IPS-18a (cell line): ENCODE measurements at regions not wholly inside any gene's neighbourhood (a gene's known extent, or its start where the extent isn't known, plus 50 kb on each side); places are given as distances from the start of the nearest gene placed in this dataset.

Experiments
- H3K27ac ChIP-seq: one replicate; pipeline ENCODE4 v1.5.1; 2013; ENCODE audit warnings: low read length
- H3K27me3 ChIP-seq: one replicate; pipeline ENCODE4 v1.6.1; 2013; ENCODE audit warnings: mild to moderate bottlenecking, low read length; ENCODE audit not compliant: control insufficient read depth, insufficient read depth
- H3K36me3 ChIP-seq: one replicate; pipeline ENCODE4 v1.6.1; 2013; ENCODE audit warnings: low read depth, low read length; ENCODE audit not compliant: control insufficient read depth
- H3K4me1 ChIP-seq: one replicate; pipeline ENCODE4 v1.6.1; 2013; ENCODE audit warnings: low read depth, low read length; ENCODE audit not compliant: control insufficient read depth
- H3K4me3 ChIP-seq: one replicate; pipeline ENCODE4 v1.5.1; 2013; ENCODE audit warnings: low read length
- H3K9ac ChIP-seq: one replicate; pipeline ENCODE4 v1.6.1; 2013; ENCODE audit warnings: mild to moderate bottlenecking, low read length, moderate library complexity
- H3K9me3 ChIP-seq: one replicate; pipeline ENCODE4 v1.6.1; 2013; ENCODE audit warnings: low read depth, low read length; ENCODE audit not compliant: control insufficient read depth

GRCh38 chr12:126726481-126727217, 1540.3 kb upstream of the TMEM132C start:
- no peak overlapping the region for H3K9ac ChIP-seq
- peaks cover 19% of the 10 kb centered on the region for H3K9me3 ChIP-seq
- peaks cover 40% of the 10 kb centered on the region for H3K27me3 ChIP-seq
- peak overlapping the region; percentile 51 for H3K4me3 ChIP-seq
- no peak overlapping the region for H3K27ac ChIP-seq
- H3K4me1 ChIP-seq = no peaks in the 10 kb centered on the region
- no peaks in the 10 kb centered on the region for H3K36me3 ChIP-seq

- no peaks in the 10 kb centered on the region for H3K36me3 ChIP-seq
- peaks cover 13% of the 10 kb centered on the region for H3K9me3 ChIP-seq
- no peak overlapping the region for H3K27ac ChIP-seq
- no peak overlapping the region for H3K9ac ChIP-seq
- H3K4me3 ChIP-seq = peak overlapping the region; percentile 51
- no peaks in the 10 kb centered on the region for H3K4me1 ChIP-seq
- peaks cover 40% of the 10 kb centered on the region for H3K27me3 ChIP-seq
Observed at GRCh38 chr12:126727218-126728075, 1539.5 kb upstream of the TMEM132C start.

- H3K27me3 ChIP-seq = no peaks in the 10 kb centered on the region
- peaks cover 13% of the 10 kb centered on the region for H3K9me3 ChIP-seq
- no peak overlapping the region for H3K27ac ChIP-seq
- H3K9ac ChIP-seq = no peak overlapping the region
- H3K4me1 ChIP-seq = no peaks in the 10 kb centered on the region
- H3K36me3 ChIP-seq = no peaks in the 10 kb centered on the region
- no peak overlapping the region for H3K4me3 ChIP-seq
Observed at GRCh38 chr12:126734296-126734695, 1532.7 kb upstream of the TMEM132C start.

- Histone ChIP-seq H3K9ac (no peak overlapping the region), H3K9me3 (peaks cover 16% of the 10 kb centered on the region), H3K4me1 (no peaks in the 10 kb centered on the region), H3K4me3 (no peak overlapping the region), H3K27ac (no peak overlapping the region), H3K36me3 (no peaks in the 10 kb centered on the region), H3K27me3 (no peaks in the 10 kb centered on the region)
Observed at GRCh38 chr12:126734710-126735109, 1532.3 kb upstream of the TMEM132C start.

- no peaks in the 10 kb centered on the region for H3K36me3 ChIP-seq
- no peak overlapping the region for H3K9ac ChIP-seq
- peaks cover 38% of the 10 kb centered on the region for H3K9me3 ChIP-seq
- H3K4me1 ChIP-seq = no peaks in the 10 kb centered on the region
- H3K27ac ChIP-seq = no peak overlapping the region
- H3K4me3 ChIP-seq = no peak overlapping the region
- no peaks in the 10 kb centered on the region for H3K27me3 ChIP-seq
Observed at GRCh38 chr12:126741536-126742240, 1525.3 kb upstream of the TMEM132C start.

GRCh38 chr12:126742241-126742641, 1524.7 kb upstream of the TMEM132C start:
- peaks cover 38% of the 10 kb centered on the region for H3K9me3 ChIP-seq
- H3K4me3 ChIP-seq = no peak overlapping the region
- H3K27me3 ChIP-seq = no peaks in the 10 kb centered on the region
- no peaks in the 10 kb centered on the region for H3K4me1 ChIP-seq
- H3K9ac ChIP-seq = no peak overlapping the region
- no peak overlapping the region for H3K27ac ChIP-seq
- H3K36me3 ChIP-seq = no peaks in the 10 kb centered on the region

- H3K36me3 ChIP-seq = no peaks in the 10 kb centered on the region
- H3K9me3 ChIP-seq = peaks cover 22% of the 10 kb centered on the region
- H3K27ac ChIP-seq = no peak overlapping the region
- no peaks in the 10 kb centered on the region for H3K27me3 ChIP-seq
- H3K4me1 ChIP-seq = no peaks in the 10 kb centered on the region
- H3K9ac ChIP-seq = no peak overlapping the region
- no peak overlapping the region for H3K4me3 ChIP-seq
Observed at GRCh38 chr12:126747530-126748149, 1519.3 kb upstream of the TMEM132C start.

- no peak overlapping the region for H3K4me3 ChIP-seq
- no peaks in the 10 kb centered on the region for H3K36me3 ChIP-seq
- H3K4me1 ChIP-seq = no peaks in the 10 kb centered on the region
- no peak overlapping the region for H3K9ac ChIP-seq
- no peak overlapping the region for H3K27ac ChIP-seq
- no peaks in the 10 kb centered on the region for H3K27me3 ChIP-seq
- peaks cover 24% of the 10 kb centered on the region for H3K9me3 ChIP-seq
Observed at GRCh38 chr12:126752021-126752420, 1514.9 kb upstream of the TMEM132C start.

- Histone ChIP-seq H3K4me1 (no peaks in the 10 kb centered on the region), H3K27ac (no peak overlapping the region), H3K4me3 (no peak overlapping the region), H3K9me3 (peaks cover 32% of the 10 kb centered on the region), H3K36me3 (no peaks in the 10 kb centered on the region), H3K9ac (no peak overlapping the region), H3K27me3 (no peaks in the 10 kb centered on the region)
Observed at GRCh38 chr12:126757326-126757725, 1509.6 kb upstream of the TMEM132C start.

- Histone ChIP-seq H3K4me3 (no peak overlapping the region), H3K9me3 (peaks cover 43% of the 10 kb centered on the region), H3K27me3 (no peaks in the 10 kb centered on the region), H3K27ac (no peak overlapping the region), H3K36me3 (no peaks in the 10 kb centered on the region), H3K4me1 (no peaks in the 10 kb centered on the region), H3K9ac (no peak overlapping the region)
Observed at GRCh38 chr12:126760092-126760491, 1506.9 kb upstream of the TMEM132C start.

- Histone ChIP-seq H3K27ac (no peak overlapping the region), H3K4me1 (no peaks in the 10 kb centered on the region), H3K27me3 (no peaks in the 10 kb centered on the region), H3K4me3 (no peak overlapping the region), H3K9me3 (peaks cover 48% of the 10 kb centered on the region), H3K9ac (no peak overlapping the region), H3K36me3 (no peaks in the 10 kb centered on the region)
Observed at GRCh38 chr12:126761420-126761819, 1505.5 kb upstream of the TMEM132C start.
